ENCODE measurements at regions not wholly inside any gene's neighbourhood (a gene's known extent, or its start where the extent isn't known, plus 50 kb on each side); places are given as distances from the start of the nearest gene placed in this dataset.
"Not testable (repeated sequence)": the region's sequence is repeated elsewhere in the genome, so short reads cannot be mapped to it uniquely, and the experiment has no call there.

GRCh38 chr4:63193029-63193428, 1216.2 kb downstream of the TECRL start:
- TF ChIP-seq CTCF (IDR thresholded peaks at IDR 0.05 in 2 of 3, conservative IDR thresholded peaks at IDR 0.05 in 1 of 3; ENCODE audit: control insufficient read depth in 2 of 3, extremely low read depth in 1 of 3, insufficient read depth in 1 of 3, low read depth in 3 of 3, low read length in 3 of 3); WRNIP1 (IDR thresholded peaks at IDR 0.05; ENCODE audit: borderline replicate concordance, low read depth, low read length); PAX8 (IDR thresholded peaks at IDR 0.05): not testable (repeated sequence)

Data from GM12878 (cell line).